GM12891 (cell line): ENCODE measurements at regions not wholly inside any gene's neighbourhood (a gene's known extent, or its start where the extent isn't known, plus 50 kb on each side); places are given as distances from the start of the nearest gene placed in this dataset.

Source experiments
- POLR2A ChIP-seq: IDR thresholded peaks from 2 replicates; pipeline ENCODE4 v1.6.1; 2011; ENCODE audit warnings: low read depth, low read length, control low read depth
- POLR2AphosphoS5 ChIP-seq: IDR thresholded peaks from 2 replicates; pipeline ENCODE4 v1.6.1; 2011; ENCODE audit warnings: low read depth, low read length, control low read depth
- POU2F2 ChIP-seq: IDR thresholded peaks from 2 replicates; pipeline ENCODE4 v1.6.1; 2011; ENCODE audit warnings: low read depth, mild to moderate bottlenecking, control low read depth, low read length, moderate library complexity
- SPI1 ChIP-seq: IDR thresholded peaks from 2 replicates; pipeline ENCODE4 v1.6.1; 2011; ENCODE audit warnings: low read depth, low read length, control low read depth
- TAF1 ChIP-seq: IDR thresholded peaks from 2 replicates; pipeline ENCODE4 v1.6.1; 2011; ENCODE audit warnings: low read depth, low read length, control low read depth

GRCh38 chr6:10136636-10137035 is 278.2 kb downstream of the TFAP2A start:
- TF ChIP-seq POLR2AphosphoS5 (no peak), POLR2A (no peak), TAF1 (no peak), POU2F2 (no peak), SPI1 (no peak)
